ENCODE measurements at regions not wholly inside any gene's neighbourhood (a gene's known extent, or its start where the extent isn't known, plus 50 kb on each side); places are given as distances from the start of the nearest gene placed in this dataset.

DNA sequence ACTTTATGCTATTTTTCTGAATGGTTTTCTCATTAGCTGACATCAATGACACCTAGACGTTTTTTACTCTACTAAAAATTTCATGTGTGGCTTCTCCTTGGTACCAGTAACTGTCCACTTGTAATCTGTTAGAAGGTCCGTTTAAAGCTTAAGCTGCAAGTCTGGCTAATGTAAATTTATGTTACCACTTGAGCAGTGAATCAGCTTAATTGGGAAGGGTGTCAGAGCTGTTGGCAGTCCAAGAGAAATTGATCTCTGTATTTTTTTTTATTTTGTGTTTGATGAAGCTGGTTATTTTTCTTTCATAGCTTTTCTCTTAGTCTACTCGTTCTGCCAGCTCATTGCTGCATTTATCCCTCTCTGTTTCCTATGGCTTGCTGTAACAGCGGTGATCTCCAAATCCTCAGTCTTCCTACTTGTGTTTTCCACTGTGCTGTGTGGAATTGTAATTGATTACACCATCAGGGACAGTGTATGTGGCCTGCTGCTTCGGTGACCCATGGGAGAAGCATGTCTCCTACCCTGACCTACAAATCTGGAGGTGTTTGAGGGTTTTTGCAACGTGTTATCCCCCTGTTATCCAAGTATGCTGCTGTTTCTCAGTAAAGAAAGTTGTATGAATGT lies 724.2 kb upstream of the REG3G start (continued):
- TF ChIP-seq, protein P1, sequence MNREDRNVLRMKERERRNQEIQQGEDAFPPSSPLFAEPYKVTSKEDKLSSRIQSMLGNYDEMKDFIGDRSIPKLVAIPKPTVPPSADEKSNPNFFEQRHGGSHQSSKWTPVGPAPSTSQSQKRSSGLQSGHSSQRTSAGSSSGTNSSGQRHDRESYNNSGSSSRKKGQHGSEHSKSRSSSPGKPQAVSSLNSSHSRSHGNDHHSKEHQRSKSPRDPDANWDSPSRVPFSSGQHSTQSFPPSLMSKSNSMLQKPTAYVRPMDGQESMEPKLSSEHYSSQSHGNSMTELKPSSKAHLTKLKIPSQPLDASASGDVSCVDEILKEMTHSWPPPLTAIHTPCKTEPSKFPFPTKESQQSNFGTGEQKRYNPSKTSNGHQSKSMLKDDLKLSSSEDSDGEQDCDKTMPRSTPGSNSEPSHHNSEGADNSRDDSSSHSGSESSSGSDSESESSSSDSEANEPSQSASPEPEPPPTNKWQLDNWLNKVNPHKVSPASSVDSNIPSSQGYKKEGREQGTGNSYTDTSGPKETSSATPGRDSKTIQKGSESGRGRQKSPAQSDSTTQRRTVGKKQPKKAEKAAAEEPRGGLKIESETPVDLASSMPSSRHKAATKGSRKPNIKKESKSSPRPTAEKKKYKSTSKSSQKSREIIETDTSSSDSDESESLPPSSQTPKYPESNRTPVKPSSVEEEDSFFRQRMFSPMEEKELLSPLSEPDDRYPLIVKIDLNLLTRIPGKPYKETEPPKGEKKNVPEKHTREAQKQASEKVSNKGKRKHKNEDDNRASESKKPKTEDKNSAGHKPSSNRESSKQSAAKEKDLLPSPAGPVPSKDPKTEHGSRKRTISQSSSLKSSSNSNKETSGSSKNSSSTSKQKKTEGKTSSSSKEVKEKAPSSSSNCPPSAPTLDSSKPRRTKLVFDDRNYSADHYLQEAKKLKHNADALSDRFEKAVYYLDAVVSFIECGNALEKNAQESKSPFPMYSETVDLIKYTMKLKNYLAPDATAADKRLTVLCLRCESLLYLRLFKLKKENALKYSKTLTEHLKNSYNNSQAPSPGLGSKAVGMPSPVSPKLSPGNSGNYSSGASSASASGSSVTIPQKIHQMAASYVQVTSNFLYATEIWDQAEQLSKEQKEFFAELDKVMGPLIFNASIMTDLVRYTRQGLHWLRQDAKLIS (CRISPR knock-in tag; IDR thresholded peaks at IDR 0.05; ENCODE audit: borderline replicate concordance) = no peak
- TF ChIP-seq CREB1 (CRISPR knock-in tag; IDR thresholded peaks at IDR 0.05) (no peak), E2F1 (CRISPR knock-in tag; IDR thresholded peaks at IDR 0.05) (no peak), TEAD1 (CRISPR knock-in tag; IDR thresholded peaks at IDR 0.05) (no peak), USF1 (CRISPR knock-in tag; IDR thresholded peaks at IDR 0.05) (no peak), HMGA2 (CRISPR knock-in tag; IDR thresholded peaks at IDR 0.05) (no peak), JUN (CRISPR knock-in tag; IDR thresholded peaks at IDR 0.05) (no peak), NFE2L1 (CRISPR knock-in tag; IDR thresholded peaks at IDR 0.05) (no peak)
- TF ChIP-seq, protein P2, sequence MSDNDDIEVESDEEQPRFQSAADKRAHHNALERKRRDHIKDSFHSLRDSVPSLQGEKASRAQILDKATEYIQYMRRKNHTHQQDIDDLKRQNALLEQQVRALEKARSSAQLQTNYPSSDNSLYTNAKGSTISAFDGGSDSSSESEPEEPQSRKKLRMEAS (CRISPR knock-in tag; IDR thresholded peaks at IDR 0.05) = no peak
- TF ChIP-seq, protein P3, sequence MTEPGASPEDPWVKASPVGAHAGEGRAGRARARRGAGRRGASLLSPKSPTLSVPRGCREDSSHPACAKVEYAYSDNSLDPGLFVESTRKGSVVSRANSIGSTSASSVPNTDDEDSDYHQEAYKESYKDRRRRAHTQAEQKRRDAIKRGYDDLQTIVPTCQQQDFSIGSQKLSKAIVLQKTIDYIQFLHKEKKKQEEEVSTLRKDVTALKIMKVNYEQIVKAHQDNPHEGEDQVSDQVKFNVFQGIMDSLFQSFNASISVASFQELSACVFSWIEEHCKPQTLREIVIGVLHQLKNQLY (CRISPR knock-in tag; IDR thresholded peaks at IDR 0.05) = no peak

DNA sequence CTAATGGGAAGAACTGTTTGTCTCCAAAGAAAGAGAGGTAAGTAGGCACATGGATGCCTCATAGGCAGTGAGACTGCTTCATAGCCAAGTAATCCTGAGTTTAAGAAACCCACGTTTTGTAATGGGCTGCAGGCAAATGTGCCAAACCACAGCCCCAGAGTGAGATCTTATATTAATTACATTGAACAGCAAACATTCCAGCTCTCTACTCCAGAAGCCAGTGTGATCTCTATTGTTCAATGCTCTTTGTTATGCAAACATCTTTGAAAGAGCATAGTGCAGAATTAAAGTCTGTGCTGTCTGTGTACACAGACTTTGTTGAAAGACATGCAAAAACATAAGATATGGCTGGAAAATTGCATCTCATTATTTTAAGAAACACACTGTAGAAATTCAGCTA lies 720.8 kb upstream of the REG3G start:
- Mint-ChIP-seq H3K9me3 (no peaks in the 10 kb centered on the region), H3K27me3 (ENCODE audit: low read depth) (no peaks in the 10 kb centered on the region), H3K27ac (no peak overlapping the region), H3K4me1 (peaks cover 46% of the 10 kb centered on the region), H3K4me3 (no peak overlapping the region), H3K36me3 (no peaks in the 10 kb centered on the region)
- peak; percentile 69 for ATAC-seq
- TF ChIP-seq HMGA2 (CRISPR knock-in tag; IDR thresholded peaks at IDR 0.05) (no peak), MYBL2 (CRISPR knock-in tag; IDR thresholded peaks at IDR 0.05) (no peak), ZNF396 (CRISPR knock-in tag; IDR thresholded peaks at IDR 0.05; ENCODE audit: borderline replicate concordance) (no peak)
- TF ChIP-seq, protein P4, sequence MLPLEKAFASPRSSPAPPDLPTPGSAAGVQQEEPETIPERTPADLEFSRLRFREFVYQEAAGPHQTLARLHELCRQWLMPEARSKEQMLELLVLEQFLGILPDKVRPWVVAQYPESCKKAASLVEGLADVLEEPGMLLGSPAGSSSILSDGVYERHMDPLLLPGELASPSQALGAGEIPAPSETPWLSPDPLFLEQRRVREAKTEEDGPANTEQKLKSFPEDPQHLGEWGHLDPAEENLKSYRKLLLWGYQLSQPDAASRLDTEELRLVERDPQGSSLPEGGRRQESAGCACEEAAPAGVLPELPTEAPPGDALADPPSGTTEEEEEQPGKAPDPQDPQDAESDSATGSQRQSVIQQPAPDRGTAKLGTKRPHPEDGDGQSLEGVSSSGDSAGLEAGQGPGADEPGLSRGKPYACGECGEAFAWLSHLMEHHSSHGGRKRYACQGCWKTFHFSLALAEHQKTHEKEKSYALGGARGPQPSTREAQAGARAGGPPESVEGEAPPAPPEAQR (CRISPR knock-in tag; IDR thresholded peaks at IDR 0.05) = no peak
- POLR2A ChIA-PET = interaction anchor here (1.2 kb wide), 1 partner anchor 15 kb away, joined by 3 read pairs; no protein-coding TSS in a partner anchor
- DNase-seq (ENCODE audit: low spot score) = no peak
- CTCF ChIA-PET = no interaction called here

DNA sequence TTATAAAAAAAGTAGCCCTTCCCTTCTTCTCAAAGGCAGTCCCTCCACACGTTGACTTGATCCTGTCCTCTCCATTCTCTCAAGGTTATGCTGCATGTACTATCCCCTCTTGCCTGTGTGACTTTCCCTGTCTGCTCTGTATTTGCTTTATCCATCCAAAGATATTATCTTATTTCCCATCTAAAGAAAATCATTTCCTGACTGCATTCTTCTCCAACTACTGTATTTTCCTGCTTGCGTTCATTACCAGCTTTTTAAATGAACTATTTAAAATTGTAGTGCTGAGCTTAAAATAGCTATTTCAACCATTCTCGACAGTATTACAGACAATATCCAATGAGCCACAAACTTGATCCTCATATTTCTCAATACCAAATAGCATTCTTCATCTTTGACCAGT lies 716.0 kb upstream of the REG3G start:
- Mint-ChIP-seq H3K9me3 (peaks cover 10% of the 10 kb centered on the region; the same call in 1 of the 2 replicates), H3K4me3 (no peak overlapping the region), H3K36me3 (0 out of 2 replicates have a peak, but pooled peaks cover 3% of the 10 kb centered on the region), H3K27ac (no peak overlapping the region), H3K27me3 (ENCODE audit: low read depth) (no peaks in the 10 kb centered on the region), H3K4me1 (peaks cover 52% of the 10 kb centered on the region)
- ATAC-seq (0 out of 2 replicates have a peak, but pooled peaks have one; percentile 20), DNase-seq (ENCODE audit: low spot score) (no peak)
- ChIA-PET CTCF (no interaction called here), POLR2A (no interaction called here)
- TF ChIP-seq, protein P5, sequence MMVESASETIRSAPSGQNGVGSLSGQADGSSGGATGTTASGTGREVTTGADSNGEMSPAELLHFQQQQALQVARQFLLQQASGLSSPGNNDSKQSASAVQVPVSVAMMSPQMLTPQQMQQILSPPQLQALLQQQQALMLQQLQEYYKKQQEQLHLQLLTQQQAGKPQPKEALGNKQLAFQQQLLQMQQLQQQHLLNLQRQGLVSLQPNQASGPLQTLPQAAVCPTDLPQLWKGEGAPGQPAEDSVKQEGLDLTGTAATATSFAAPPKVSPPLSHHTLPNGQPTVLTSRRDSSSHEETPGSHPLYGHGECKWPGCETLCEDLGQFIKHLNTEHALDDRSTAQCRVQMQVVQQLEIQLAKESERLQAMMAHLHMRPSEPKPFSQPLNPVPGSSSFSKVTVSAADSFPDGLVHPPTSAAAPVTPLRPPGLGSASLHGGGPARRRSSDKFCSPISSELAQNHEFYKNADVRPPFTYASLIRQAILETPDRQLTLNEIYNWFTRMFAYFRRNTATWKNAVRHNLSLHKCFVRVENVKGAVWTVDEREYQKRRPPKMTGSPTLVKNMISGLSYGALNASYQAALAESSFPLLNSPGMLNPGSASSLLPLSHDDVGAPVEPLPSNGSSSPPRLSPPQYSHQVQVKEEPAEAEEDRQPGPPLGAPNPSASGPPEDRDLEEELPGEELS (CRISPR knock-in tag; IDR thresholded peaks at IDR 0.05) = no peak
- TF ChIP-seq, protein P6, sequence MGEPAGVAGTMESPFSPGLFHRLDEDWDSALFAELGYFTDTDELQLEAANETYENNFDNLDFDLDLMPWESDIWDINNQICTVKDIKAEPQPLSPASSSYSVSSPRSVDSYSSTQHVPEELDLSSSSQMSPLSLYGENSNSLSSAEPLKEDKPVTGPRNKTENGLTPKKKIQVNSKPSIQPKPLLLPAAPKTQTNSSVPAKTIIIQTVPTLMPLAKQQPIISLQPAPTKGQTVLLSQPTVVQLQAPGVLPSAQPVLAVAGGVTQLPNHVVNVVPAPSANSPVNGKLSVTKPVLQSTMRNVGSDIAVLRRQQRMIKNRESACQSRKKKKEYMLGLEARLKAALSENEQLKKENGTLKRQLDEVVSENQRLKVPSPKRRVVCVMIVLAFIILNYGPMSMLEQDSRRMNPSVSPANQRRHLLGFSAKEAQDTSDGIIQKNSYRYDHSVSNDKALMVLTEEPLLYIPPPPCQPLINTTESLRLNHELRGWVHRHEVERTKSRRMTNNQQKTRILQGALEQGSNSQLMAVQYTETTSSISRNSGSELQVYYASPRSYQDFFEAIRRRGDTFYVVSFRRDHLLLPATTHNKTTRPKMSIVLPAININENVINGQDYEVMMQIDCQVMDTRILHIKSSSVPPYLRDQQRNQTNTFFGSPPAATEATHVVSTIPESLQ (CRISPR knock-in tag; IDR thresholded peaks at IDR 0.05) = no peak
- no peak for TF ChIP-seq IRF2 (CRISPR knock-in tag; IDR thresholded peaks at IDR 0.05; ENCODE audit: borderline replicate concordance, low read depth)
